H1 (cell line): ENCODE measurements at regions not wholly inside any gene's neighbourhood (a gene's known extent, or its start where the extent isn't known, plus 50 kb on each side); places are given as distances from the start of the nearest gene placed in this dataset.

ENCODE experiments used
- RFX5 ChIP-seq: IDR thresholded peaks from 2 replicates; pipeline ENCODE4 v1.6.1; 2011; ENCODE audit warnings: low read depth, low read length, improper control_type of control experiment, borderline replicate concordance
- TF ChIP-seq, protein P1 (sequence below): fragments of 300-600 bp; sonication (generic); IDR thresholded peaks from 2 replicates; pipeline ENCODE4 v1.7.1; 2012; ENCODE audit warnings: low read length, moderate library complexity, mild to moderate bottlenecking, inconsistent platforms; ENCODE audit not compliant: insufficient replicate concordance

- TF ChIP-seq, protein P1, sequence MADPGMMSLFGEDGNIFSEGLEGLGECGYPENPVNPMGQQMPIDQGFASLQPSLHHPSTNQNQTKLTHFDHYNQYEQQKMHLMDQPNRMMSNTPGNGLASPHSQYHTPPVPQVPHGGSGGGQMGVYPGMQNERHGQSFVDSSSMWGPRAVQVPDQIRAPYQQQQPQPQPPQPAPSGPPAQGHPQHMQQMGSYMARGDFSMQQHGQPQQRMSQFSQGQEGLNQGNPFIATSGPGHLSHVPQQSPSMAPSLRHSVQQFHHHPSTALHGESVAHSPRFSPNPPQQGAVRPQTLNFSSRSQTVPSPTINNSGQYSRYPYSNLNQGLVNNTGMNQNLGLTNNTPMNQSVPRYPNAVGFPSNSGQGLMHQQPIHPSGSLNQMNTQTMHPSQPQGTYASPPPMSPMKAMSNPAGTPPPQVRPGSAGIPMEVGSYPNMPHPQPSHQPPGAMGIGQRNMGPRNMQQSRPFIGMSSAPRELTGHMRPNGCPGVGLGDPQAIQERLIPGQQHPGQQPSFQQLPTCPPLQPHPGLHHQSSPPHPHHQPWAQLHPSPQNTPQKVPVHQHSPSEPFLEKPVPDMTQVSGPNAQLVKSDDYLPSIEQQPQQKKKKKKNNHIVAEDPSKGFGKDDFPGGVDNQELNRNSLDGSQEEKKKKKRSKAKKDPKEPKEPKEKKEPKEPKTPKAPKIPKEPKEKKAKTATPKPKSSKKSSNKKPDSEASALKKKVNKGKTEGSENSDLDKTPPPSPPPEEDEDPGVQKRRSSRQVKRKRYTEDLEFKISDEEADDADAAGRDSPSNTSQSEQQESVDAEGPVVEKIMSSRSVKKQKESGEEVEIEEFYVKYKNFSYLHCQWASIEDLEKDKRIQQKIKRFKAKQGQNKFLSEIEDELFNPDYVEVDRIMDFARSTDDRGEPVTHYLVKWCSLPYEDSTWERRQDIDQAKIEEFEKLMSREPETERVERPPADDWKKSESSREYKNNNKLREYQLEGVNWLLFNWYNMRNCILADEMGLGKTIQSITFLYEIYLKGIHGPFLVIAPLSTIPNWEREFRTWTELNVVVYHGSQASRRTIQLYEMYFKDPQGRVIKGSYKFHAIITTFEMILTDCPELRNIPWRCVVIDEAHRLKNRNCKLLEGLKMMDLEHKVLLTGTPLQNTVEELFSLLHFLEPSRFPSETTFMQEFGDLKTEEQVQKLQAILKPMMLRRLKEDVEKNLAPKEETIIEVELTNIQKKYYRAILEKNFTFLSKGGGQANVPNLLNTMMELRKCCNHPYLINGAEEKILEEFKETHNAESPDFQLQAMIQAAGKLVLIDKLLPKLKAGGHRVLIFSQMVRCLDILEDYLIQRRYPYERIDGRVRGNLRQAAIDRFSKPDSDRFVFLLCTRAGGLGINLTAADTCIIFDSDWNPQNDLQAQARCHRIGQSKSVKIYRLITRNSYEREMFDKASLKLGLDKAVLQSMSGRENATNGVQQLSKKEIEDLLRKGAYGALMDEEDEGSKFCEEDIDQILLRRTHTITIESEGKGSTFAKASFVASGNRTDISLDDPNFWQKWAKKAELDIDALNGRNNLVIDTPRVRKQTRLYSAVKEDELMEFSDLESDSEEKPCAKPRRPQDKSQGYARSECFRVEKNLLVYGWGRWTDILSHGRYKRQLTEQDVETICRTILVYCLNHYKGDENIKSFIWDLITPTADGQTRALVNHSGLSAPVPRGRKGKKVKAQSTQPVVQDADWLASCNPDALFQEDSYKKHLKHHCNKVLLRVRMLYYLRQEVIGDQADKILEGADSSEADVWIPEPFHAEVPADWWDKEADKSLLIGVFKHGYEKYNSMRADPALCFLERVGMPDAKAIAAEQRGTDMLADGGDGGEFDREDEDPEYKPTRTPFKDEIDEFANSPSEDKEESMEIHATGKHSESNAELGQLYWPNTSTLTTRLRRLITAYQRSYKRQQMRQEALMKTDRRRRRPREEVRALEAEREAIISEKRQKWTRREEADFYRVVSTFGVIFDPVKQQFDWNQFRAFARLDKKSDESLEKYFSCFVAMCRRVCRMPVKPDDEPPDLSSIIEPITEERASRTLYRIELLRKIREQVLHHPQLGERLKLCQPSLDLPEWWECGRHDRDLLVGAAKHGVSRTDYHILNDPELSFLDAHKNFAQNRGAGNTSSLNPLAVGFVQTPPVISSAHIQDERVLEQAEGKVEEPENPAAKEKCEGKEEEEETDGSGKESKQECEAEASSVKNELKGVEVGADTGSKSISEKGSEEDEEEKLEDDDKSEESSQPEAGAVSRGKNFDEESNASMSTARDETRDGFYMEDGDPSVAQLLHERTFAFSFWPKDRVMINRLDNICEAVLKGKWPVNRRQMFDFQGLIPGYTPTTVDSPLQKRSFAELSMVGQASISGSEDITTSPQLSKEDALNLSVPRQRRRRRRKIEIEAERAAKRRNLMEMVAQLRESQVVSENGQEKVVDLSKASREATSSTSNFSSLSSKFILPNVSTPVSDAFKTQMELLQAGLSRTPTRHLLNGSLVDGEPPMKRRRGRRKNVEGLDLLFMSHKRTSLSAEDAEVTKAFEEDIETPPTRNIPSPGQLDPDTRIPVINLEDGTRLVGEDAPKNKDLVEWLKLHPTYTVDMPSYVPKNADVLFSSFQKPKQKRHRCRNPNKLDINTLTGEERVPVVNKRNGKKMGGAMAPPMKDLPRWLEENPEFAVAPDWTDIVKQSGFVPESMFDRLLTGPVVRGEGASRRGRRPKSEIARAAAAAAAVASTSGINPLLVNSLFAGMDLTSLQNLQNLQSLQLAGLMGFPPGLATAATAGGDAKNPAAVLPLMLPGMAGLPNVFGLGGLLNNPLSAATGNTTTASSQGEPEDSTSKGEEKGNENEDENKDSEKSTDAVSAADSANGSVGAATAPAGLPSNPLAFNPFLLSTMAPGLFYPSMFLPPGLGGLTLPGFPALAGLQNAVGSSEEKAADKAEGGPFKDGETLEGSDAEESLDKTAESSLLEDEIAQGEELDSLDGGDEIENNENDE, result no peak
- TF ChIP-seq RFX5, result no peak
Observed at GRCh38 chr1:244952940-244953339, 88.6 kb upstream of the HNRNPU start (continued).
